DMS79 (cell line): ENCODE measurements at regions not wholly inside any gene's neighbourhood (a gene's known extent, or its start where the extent isn't known, plus 50 kb on each side); places are given as distances from the start of the nearest gene placed in this dataset.
"Not testable (repeated sequence)": the region's sequence is repeated elsewhere in the genome, so short reads cannot be mapped to it uniquely, and the experiment has no call there.

Source experiments
- DNase-seq: peaks from one replicate; lab custom pipeline; 2025; lab: John Stamatoyannopoulos, UW

DNA sequence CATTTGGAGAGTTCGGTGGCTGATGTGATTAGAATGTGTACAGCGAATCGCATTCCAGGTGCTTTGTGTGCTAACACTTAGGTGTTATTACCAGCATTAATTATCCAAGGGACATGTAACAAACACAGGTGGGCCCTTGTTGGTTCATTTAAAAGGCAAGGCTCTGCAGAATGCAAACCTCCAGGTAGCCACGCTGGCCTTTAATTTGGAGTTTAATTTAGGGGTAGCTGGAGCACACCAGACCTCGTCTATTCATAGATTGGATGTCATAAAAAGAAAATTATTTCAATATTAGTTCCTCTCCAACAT is 191.1 kb downstream of the MAT2B start:
- DNase-seq = no peak

DNA sequence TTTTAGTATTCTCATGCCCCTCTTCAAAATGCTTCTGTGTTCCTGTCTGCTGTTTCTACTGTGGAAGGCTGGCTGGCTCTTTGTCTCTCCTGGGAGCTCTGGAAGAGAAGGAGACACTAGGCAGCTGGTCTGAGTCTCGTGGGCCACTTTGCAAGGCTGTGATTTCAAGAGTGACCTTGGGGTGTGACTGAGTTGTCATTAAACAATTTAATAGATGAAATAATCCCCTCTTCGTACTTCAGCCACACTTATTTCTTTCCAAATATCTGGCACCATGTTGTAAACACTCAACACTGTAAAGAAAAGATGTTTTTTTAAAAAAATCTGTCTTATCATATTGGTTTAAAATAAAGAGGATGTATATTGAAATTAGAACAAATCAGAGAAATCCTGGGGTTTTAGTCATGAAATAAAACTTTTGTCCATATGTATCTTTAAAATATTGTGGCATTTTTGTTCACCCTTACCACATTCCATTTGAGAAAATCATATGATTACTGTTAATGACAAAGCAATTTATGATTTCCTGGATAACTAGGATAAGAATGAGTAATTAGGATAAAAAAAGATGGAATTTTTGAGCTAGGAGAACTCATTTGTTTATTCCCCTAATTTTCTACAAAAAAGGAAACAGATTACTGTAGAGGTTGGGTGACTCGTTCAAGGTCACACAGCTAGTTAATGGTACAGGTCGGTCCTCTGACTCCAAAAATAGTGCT is 200.8 kb downstream of the MAT2B start:
- no peak for DNase-seq

DNA sequence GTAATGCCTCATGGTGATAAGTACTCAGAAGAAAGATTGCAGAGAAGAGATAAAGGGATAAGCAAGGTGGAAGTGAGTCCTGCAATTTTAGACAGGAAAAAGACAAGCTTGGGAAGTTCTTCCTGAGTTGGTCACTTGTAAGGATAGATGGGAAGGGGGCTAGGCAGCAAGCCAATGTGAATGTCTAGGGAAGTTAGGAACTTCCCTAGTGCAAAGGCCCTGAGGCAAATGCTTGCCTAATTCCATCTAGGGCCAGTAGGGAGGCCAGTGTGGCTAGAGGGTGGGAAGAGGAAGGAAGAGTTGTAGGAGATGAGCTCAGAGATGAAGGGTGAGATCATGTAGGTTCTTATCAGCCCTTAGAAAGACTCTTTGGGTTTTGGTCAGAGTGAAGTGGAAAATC is 206.6 kb downstream of the MAT2B start:
- no peak for DNase-seq

DNA sequence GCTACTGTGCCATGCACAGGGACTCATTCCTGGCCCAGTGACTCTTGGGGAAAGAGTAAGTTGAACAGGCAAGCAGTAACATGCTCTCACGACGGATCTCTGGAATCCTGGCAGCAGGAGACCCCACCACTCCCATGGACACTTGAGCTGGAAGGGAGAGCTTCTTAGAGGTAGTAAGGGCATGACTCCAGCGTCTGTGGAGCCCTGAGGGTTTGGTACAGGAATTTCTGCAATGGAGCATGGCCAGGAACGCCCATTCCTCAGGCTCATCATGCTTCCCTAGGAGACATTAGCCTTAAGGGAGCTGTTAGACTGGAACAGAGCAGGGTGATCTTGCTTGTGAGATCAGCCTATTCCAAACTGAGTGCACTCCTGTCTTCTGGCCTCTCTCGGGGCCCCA is 212.9 kb downstream of the MAT2B start:
- DNase-seq = no peak

DNA sequence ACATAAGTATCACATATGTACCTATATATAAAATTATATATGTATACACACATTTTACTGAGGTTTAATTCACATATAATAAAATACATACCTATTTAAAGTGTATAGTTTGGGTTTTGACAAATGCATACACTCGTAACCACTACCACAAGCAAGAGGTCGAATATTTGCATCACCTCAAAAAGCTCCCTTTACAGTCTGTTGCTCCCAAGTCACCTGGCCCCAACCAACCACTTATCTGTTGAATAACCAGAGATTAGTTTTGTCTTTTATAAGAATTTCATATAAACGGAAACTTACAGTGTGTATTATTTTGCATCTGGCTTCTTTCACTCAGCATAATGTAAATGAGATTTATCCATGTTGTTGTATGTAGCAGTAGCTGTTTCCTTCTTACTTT is 218.9 kb downstream of the MAT2B start:
- DNase-seq = no peak

DNA sequence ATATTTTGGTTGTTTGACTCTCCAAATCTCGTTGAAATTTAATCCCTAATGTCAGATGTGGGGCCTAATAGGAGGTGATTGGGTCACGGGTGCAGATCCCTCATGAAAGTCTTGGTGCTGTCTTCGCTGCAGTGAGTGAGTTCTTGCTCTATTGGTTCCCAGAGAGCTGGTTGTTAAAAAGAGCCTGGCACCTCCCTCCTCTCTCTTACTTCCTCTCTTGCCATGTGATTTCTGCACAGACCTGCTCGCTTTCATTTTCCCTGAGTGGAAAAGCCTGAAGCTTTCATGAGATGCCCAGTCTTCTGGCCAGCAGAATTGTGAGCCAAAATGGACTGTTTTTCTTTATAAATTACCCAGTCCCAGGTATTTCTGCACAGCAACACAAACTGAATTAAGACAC is 221.6 kb downstream of the MAT2B start:
- no peak for DNase-seq

DNA sequence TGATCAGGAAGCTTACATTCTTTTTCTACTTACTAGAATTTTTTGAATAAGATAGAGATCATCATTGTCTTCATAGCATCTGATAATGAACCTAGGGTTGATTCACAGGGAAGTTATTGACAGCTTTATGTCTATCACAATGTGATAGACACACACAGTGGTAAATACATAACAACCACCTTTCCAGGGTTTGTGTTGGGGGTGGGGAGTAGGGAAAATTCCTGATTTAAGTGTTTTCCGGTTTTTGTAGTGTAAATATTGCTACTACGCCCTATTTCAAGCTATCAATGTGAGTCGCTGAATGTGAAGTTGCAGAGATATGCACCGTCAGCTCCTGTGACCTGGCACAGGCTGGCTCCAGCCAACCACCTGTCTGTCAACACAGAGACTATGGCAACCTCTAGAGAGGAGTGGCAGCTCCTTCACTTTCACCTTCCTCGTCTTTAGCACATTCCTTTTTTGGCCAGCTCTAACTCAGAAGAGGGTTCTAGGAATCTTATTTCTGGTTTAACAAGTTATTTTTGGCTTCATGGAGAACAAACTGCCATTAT is 224.9 kb downstream of the MAT2B start:
- no peak for DNase-seq

DNA sequence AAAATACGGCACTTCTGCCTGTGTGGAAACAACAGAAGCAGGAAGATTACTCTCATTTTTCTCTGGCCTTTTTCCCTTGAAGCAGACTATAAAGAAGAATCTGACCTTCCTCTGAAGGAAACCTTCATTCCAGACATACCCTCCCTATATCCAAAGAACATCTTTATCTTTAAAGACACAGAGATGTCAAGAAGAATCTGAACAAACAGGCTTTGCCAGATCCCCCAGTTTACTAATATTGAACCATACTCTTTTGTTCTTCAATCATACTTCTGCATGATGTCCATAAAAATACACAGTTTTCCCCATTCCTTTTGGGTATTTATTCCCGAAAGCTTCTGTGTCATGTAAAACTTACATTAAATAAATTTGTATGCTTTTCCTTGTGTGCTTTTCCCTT is 225.8 kb downstream of the MAT2B start:
- no peak for DNase-seq

DNA sequence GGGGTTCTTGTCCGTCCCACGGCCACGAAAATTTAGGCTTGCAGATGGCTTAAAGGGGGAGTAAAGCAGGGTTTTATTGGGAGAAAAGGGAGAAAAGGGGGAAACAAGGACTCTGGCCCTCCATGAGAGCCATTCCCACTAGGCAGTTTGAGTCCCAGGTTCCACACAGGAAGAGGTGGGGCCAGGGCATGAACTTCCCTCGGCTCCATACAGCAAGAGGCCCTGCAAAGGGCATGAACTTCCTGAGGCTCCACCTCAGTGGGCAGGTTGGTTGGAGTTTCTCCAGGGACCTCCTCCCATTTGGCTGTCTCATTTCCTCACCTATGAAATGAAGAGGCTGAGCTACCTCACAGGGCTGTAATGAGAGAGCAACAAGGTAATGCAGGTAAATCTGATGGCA is 229.7 kb downstream of the MAT2B start:
- DNase-seq = no peak

DNA sequence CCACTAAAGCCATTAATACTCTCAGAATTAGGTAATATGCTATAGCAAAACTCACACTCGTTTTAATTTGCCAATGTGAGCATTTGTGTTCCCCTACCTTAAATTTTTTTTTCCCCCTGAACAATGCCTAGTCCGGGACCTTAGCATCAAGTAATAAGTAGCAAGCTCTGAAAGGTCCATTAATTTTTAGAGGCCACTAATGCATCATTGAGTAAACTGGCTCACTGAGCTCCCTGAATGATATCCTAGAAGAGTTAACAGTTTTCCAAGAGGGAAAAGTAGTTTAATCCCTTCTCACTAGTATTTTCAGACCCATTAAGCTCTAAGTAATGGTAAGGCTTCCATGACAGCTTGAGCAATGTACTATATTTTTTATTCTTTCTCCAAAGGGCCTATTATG is 242.2 kb downstream of the MAT2B start:
- no peak for DNase-seq

DNA sequence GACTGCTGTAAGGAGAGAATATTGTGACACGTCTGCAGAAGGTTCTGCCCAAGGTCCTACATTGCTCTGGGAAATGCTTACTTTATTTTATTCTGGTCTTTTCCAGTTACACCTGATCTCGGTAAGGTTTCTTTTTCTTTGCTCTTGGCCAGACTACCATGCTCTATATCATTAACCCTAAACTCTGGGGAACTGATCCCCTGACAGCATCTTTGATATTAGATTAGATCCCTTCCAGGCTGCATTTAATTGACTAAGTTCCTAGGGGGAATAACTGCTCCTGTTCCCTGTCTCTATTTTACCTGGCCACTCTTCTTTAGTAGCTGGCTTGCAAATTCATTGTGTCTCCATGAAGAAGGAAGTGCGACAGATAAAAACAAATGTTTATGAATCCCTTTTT is 243.5 kb downstream of the MAT2B start:
- DNase-seq = no peak

DNA sequence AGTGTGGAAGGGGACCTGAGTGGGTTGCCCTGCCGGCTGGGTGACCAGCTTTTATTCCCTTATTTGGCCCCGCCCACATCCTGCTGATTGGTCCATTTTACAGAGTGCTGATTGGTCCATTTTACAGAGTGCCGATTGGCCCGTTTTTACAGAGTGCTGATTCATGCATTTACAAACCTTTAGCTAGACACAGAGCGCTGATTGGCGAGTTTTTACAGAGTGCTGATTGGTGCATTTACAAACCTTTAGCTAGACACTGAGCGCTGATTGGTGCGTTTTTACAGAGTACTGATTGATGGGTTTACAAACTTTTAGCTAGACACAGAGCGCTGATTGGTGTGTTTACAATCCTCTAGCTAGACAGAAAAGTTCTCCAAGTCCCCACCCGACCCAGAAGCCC is 245.0 kb downstream of the MAT2B start:
- DNase-seq = not testable (repeated sequence)

DNA sequence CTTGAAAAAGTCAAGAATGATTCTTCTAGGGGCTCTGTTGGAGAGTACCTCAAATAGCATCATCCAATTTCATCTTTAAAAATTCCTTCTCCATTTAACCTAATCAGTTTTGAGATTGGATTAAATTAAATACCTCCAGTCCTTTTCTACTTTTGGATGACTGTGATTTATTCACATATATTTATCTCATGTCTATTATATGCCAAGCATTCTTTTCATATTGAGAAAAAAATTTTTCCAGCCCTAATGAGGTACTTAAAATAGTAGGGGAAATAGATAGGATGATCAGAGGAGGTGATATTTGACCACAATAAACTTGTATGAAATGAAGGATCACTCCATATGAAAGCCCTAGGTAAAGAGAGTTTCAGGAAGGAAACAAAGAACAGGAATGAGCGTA is 250.1 kb downstream of the MAT2B start:
- no peak for DNase-seq

DNA sequence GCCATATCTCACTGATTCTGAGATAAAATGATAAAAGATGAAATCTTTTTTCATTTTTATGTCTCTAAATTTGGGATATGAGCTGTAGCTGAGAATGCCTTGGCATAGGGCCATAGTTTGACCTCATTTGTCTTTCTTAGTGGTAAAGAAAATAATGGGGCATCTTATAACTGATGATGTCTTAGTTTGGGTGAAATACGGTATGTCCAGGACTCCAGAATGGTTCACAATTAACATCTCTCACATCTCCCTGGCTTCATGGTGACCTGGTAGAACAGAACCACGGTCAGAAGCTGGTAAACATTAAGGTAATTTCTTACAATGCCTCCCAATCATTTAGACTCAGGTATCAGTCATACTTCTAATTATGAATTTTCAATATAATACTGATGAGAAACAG is 250.8 kb downstream of the MAT2B start:
- DNase-seq = no peak

DNA sequence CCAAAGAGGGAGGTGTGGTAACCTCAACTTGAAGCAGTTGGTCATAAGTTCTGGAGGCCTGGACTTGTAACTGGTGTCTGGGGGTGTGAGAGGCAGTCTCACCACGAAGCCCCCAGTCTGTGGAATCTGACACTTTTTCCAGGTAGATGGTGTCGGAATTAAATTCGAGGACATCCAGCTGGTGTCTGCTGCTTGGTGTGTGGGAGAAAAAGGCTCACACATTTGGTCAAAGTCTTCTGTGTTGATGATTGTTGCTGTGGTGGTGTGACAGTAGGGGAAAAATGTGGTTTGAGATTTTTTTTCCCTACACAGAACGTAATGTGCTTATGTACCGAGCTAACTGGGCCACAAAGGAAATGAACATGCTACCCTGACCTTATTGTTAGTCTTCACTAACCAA is 251.9 kb downstream of the MAT2B start:
- DNase-seq = no peak

DNA sequence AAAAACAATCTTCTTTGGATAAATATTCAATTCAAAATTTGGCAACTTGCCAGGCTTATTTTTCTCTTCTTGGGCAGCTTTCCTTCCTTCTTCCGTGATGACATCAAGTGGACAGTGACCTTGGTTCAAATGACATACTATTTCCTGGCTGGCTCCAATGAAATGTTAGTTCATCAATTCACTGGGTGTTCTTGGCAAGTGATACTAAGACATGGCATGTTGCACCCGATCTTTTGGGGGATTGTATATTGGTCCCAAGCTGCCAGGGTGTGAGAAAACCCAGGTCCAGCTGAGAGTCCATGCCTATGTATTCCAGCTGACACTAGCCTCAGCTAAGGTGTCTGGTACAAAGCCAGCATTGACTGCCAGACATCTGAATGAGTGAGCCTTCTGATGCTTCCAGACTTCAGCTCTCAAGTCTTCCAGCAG is 252.9 kb downstream of the MAT2B start:
- no peak for DNase-seq

DNA sequence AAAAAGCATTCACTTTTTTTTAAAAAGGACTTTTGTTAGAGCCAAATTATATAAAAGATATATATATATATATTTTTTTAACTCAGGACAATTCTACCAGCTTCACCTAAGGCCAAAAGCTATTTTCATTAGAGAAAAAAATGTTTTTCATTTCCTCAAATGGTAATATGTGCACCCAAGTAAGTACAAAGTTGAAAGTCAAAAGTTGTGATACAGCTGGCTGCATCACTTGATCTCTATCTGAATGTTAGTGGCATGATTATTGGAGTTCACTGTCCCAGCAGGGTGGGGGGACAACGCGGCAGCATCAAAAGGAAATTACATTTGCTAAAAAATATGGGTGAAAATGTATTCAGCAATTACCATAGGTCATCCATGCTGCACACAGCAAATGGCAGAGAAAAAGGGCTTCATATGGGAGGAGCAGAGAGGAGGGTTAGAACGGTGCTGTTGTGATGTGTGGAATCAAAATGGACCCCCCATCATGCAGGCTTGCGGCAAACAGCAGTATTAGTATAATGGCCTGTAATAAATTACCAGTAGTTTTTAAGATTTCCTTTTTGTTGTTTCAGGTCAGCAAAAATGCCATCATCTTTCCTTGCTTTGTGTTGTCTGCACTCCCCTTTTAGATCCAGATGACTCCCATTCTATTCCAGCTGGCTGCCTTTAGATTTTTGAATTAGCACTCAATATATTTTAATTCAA is 253.7 kb downstream of the MAT2B start:
- DNase-seq = no peak

DNA sequence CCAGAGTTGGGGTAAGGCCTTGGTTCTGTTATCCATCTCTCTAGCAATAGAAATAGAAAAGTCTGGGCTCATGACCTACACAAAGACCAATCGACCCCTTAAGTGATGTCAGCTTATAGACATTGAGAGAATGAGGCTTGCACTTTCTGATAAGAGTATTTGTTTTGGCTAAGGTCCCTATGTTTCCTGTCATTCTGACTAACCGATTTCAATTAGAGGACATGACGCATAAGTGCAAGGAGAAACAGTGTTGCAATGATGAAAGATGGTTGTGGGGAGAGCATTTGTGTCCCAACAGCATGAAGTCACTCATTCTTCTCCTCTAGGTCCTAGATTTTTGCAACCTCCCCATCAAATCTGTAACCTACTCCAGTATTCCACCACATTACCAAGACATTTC is 255.1 kb downstream of the MAT2B start:
- DNase-seq = no peak

DNA sequence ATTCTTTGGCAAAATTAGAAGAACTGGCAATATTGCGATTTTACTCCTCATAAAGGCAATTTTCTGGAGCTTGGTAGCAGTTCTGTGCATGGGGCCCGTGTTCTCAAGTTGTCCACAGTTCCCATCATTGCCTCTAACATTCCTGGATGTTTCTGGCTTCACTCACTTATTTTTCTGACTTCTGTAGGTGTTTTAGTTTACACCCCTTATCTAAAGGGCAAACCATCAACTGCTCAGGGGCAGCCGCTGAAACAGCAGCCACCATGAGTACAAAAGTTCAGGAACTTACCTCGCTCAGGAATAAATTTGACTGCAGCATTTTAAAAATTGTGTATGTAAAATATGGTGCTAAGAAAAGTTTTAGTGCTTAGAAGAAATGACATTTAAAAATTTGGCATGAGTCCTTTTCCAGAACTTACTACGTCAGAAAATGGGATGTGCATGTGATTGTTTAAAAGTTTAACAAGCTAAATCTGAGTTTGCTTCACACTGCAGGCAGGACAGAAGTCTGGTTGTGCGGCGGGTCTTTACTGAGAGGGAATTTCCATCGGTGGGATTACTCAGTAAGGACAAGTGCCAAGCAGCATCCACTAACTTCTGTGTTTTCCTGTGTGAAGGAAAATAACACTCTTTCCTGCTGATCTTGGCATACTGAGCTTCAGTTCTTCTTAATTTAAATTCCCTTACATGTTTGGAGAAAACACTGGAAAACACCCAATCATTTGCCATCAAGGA is 261.7 kb downstream of the MAT2B start:
- DNase-seq = no peak

DNA sequence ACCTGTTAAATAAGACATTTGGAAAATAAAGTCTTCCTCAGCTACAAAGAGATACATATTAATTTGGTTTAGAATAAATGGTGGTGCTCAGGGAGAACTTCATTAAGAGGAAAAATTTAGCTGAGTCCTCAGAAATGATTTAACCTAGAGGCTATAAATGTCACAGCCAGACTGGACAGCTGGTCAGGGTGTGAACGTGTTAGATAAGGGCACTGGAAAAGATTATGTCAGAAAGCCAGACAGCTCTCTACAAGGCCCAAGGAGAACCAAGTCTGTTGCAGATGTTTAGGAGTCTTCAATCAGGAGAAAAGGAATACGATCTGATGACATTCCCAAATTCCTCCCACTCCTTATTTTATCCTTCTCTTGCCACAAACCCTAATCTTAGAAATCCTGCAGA is 265.2 kb downstream of the MAT2B start:
- DNase-seq = no peak

DNA sequence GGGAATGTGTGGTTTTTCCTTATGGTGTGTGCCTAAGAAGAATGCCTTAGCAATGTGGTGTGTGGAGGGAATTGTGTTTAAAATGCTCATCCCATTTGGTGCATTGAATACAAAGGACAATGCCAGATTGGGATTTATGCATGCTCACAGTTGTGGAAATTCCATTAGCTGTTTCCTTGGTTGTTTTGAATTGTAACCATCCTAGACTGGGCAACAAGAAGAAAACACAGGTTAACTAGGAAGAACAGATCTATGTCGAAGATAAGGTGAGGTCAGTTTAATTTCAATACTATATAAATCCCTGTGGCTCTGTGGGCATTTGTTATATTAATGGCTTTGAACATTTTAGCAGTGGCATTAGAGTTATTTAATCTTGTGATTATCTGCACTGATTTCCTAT is 266.8 kb downstream of the MAT2B start:
- DNase-seq = no peak

DNA sequence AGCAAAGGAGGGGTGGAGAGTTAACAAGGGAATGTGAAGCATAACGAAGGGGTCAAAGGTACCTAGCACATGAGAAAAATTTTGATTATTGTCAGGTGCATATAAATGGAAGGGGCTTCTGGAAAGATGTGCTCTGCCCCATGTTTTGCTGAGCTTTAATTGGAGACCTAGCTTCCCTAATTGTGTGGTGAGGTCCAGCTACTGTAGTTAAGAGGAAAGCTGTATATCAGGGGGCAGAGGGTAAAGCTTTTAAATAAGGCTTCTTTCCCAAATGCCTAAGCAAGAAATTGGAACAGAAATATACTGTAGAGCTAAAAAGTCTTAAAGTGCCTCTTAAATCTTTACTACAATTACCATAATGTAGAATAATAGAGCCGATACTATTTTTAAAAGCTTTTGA is 267.2 kb downstream of the MAT2B start:
- no peak for DNase-seq

DNA sequence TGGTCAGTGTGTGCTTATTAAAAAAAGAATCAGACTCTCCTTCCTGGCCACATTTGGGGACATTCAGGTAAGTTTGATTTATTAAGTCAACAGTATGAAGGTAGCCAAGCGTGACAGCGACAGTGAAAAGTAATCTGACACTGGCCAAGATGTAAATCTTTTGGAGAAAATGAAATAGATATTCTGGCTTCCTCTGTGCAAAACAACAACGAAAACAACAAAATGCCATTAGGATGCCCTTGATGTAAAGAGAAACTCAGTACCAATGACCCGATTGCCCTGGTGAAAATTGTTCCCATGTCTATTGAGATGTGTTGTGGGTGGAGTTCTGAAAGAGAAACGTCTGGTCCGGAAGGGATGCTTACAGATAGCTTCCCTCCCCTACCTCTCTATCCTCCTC is 267.8 kb downstream of the MAT2B start:
- no peak for DNase-seq
